Osteoblast (primary cell): ENCODE measurements at regions not wholly inside any gene's neighbourhood (a gene's known extent, or its start where the extent isn't known, plus 50 kb on each side); places are given as distances from the start of the nearest gene placed in this dataset.
"Not testable (repeated sequence)": the region's sequence is repeated elsewhere in the genome, so short reads cannot be mapped to it uniquely, and the experiment has no call there.

ENCODE experiments used
- DNase-seq: peaks from one replicate; pipeline ENCODE4 v3.0.0; 2011; ENCODE audit warnings: low spot score, mixed read lengths; ENCODE audit not compliant: insufficient read length; ENCODE audit errors: missing footprints
- H2AFZ ChIP-seq: 2 replicates; pipeline ENCODE4 v1.6.0; 2011; ENCODE audit warnings: mild to moderate bottlenecking, low read length
- H3K27ac ChIP-seq: 2 replicates; pipeline ENCODE4 v1.5.1; 2011; ENCODE audit warnings: mild to moderate bottlenecking, low read depth, low read length, moderate library complexity
- H3K27me3 ChIP-seq: 2 replicates; pipeline ENCODE4 v1.6.0; 2012; ENCODE audit warnings: mild to moderate bottlenecking, control low read depth, inconsistent platforms, low read length, moderate library complexity; ENCODE audit not compliant: insufficient read depth
- H3K36me3 ChIP-seq: 2 replicates; pipeline ENCODE4 v1.5.1; 2011; ENCODE audit warnings: mild to moderate bottlenecking, low read length, control low read depth, moderate library complexity; ENCODE audit not compliant: insufficient read depth
- H3K4me1 ChIP-seq: 2 replicates; pipeline ENCODE4 v1.5.1; 2011; ENCODE audit warnings: mild to moderate bottlenecking, low read length, control low read depth, moderate library complexity; ENCODE audit not compliant: insufficient read depth
- H3K4me2 ChIP-seq: 2 replicates; pipeline ENCODE4 v1.6.0; 2011; ENCODE audit warnings: mild to moderate bottlenecking, low read length; ENCODE audit not compliant: insufficient read depth
- H3K4me3 ChIP-seq: fragments of 200-600 bp; sonication (generic); 3 replicates; pipeline ENCODE4 v1.5.1; 2012; ENCODE audit warnings: mild to moderate bottlenecking, low read length, inconsistent platforms; ENCODE audit not compliant: insufficient read depth
- H3K79me2 ChIP-seq: 2 replicates; pipeline ENCODE4 v1.6.0; 2012; ENCODE audit warnings: mild to moderate bottlenecking, low read length, control low read depth, inconsistent platforms; ENCODE audit not compliant: insufficient read depth
- H3K9me3 ChIP-seq: 2 replicates; pipeline ENCODE4 v1.5.1; 2011; ENCODE audit warnings: low read depth, low read length, control low read depth
- H4K20me1 ChIP-seq: 2 replicates; pipeline ENCODE4 v1.6.0; 2012; ENCODE audit warnings: mild to moderate bottlenecking, low read length, control low read depth; ENCODE audit not compliant: insufficient read depth
- CTCF ChIP-seq: IDR thresholded peaks from 2 replicates; pipeline ENCODE4 v1.5.1; 2011; ENCODE audit warnings: mild to moderate bottlenecking, low read depth, low read length, moderate library complexity; ENCODE audit errors: extremely low read depth

- Histone ChIP-seq H3K36me3 (no peaks in the 10 kb centered on the region), H3K4me3 (no peak overlapping the region), H3K9me3 (no peaks in the 10 kb centered on the region), H3K4me1 (peaks cover 2% of the 10 kb centered on the region), H3K27me3 (no peaks in the 10 kb centered on the region), H3K27ac (no peak overlapping the region), H3K4me2 (no peak overlapping the region), H3K79me2 (no peaks in the 10 kb centered on the region), H4K20me1 (no peaks in the 10 kb centered on the region), H2AFZ (no peak overlapping the region)
- no peak for DNase-seq
- no peak for TF ChIP-seq CTCF
Measured at GRCh38 chr2:224155371-224155770, 116.3 kb upstream of the SERPINE2 start.

- DNase-seq: no peak
- Histone ChIP-seq H3K36me3 (no peaks in the 10 kb centered on the region), H3K27ac (no peak overlapping the region), H3K4me1 (no peaks in the 10 kb centered on the region), H3K4me2 (no peak overlapping the region), H3K4me3 (no peak overlapping the region), H3K79me2 (no peaks in the 10 kb centered on the region), H3K9me3 (no peaks in the 10 kb centered on the region), H3K27me3 (no peaks in the 10 kb centered on the region), H2AFZ (peak overlapping the region; percentile 17), H4K20me1 (no peaks in the 10 kb centered on the region)
- TF ChIP-seq CTCF: no peak
Measured at GRCh38 chr2:224151680-224152310, 112.7 kb upstream of the SERPINE2 start.

- Histone ChIP-seq H3K79me2 (no peaks in the 10 kb centered on the region), H3K9me3 (no peaks in the 10 kb centered on the region), H3K4me3 (no peak overlapping the region), H3K4me2 (no peak overlapping the region), H3K4me1 (peaks cover 4% of the 10 kb centered on the region), H3K27ac (no peak overlapping the region), H3K27me3 (no peaks in the 10 kb centered on the region), H3K36me3 (no peaks in the 10 kb centered on the region), H4K20me1 (no peaks in the 10 kb centered on the region), H2AFZ (peak overlapping the region; percentile 17)
- no peak for TF ChIP-seq CTCF
- DNase-seq: no peak
Measured at GRCh38 chr2:224151161-224151560, 112.1 kb upstream of the SERPINE2 start.

GRCh38 chr2:224148058-224148457 is 109.0 kb upstream of the SERPINE2 start:
- not testable (repeated sequence) for H3K36me3 ChIP-seq, H3K4me3 ChIP-seq, H3K9me3 ChIP-seq, DNase-seq, H3K27ac ChIP-seq, H3K79me2 ChIP-seq, H3K4me2 ChIP-seq, H2AFZ ChIP-seq, H4K20me1 ChIP-seq, H3K27me3 ChIP-seq
- H3K4me1 ChIP-seq: peaks cover 17% of the 10 kb centered on the region
